ENCODE measurements at regions not wholly inside any gene's neighbourhood (a gene's known extent, or its start where the extent isn't known, plus 50 kb on each side); places are given as distances from the start of the nearest gene placed in this dataset.

- H3K4me1 Mint-ChIP-seq = no peaks in the 10 kb centered on the region
Measured at GRCh38 chr18:60568220-60568619, 195.6 kb upstream of the MC4R start.

More at GRCh38 chr18:60568220-60568619, 195.6 kb upstream of the MC4R start:
- H2BK5ac ChIP-seq (ENCODE audit: insufficient read length, low read length) = no peak overlapping the region
- H2BK15ac ChIP-seq (ENCODE audit: low read depth, low read length) = no peak overlapping the region
- Mint-ChIP-seq H3K4me3 (no peak overlapping the region), H3K27ac (no peak overlapping the region), H3K9me3 (no peaks in the 10 kb centered on the region), H3K36me3 (ENCODE audit: insufficient read depth in 1 of 3, low read depth in 3 of 3) (no peaks in the 10 kb centered on the region), H3K27me3 (ENCODE audit: low read depth) (peaks cover 1% of the 10 kb centered on the region; the same call in 1 of the 2 replicates)
- H4K5ac ChIP-seq (ENCODE audit: insufficient read length, low read depth, low read length) = no peak overlapping the region
- H3K79me1 ChIP-seq (ENCODE audit: insufficient read depth, low read depth, low read length, poor library complexity, severe bottlenecking) = no peaks in the 10 kb centered on the region
- H3K18ac ChIP-seq (ENCODE audit: insufficient read length, low read depth, low read length) = no peak overlapping the region
- no peak overlapping the region for H2AFZ ChIP-seq (ENCODE audit: low read length)
- no peaks in the 10 kb centered on the region for H3K79me2 ChIP-seq (ENCODE audit: insufficient read depth, low read length)
- H3K9me3 ChIP-seq (ENCODE audit: control insufficient read depth, low read depth, low read length) = no peaks in the 10 kb centered on the region
- no CpG with 5 or more reads among the region's 3 CpGs for WGBS (ENCODE audit: extremely low coverage, insufficient read length, low lambda C conversion rate)
- TF ChIP-seq, protein P1, sequence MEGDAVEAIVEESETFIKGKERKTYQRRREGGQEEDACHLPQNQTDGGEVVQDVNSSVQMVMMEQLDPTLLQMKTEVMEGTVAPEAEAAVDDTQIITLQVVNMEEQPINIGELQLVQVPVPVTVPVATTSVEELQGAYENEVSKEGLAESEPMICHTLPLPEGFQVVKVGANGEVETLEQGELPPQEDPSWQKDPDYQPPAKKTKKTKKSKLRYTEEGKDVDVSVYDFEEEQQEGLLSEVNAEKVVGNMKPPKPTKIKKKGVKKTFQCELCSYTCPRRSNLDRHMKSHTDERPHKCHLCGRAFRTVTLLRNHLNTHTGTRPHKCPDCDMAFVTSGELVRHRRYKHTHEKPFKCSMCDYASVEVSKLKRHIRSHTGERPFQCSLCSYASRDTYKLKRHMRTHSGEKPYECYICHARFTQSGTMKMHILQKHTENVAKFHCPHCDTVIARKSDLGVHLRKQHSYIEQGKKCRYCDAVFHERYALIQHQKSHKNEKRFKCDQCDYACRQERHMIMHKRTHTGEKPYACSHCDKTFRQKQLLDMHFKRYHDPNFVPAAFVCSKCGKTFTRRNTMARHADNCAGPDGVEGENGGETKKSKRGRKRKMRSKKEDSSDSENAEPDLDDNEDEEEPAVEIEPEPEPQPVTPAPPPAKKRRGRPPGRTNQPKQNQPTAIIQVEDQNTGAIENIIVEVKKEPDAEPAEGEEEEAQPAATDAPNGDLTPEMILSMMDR (conservative IDR thresholded peaks at IDR 0.05) = no peak
- H3K56ac ChIP-seq (ENCODE audit: insufficient read length, low read depth, low read length) = no peak overlapping the region
- H3K23ac ChIP-seq (ENCODE audit: insufficient read length, low read depth, low read length) = no peak overlapping the region
- no peaks in the 10 kb centered on the region for H4K20me1 ChIP-seq (ENCODE audit: control insufficient read depth, insufficient read depth, insufficient read length)
- H3K23me2 ChIP-seq (ENCODE audit: insufficient read length, low read depth, low read length, poor library complexity, severe bottlenecking) = no peaks in the 10 kb centered on the region
- H2BK12ac ChIP-seq (ENCODE audit: insufficient read length, low read depth, low read length) = no peak overlapping the region
- no peak overlapping the region for H4K91ac ChIP-seq (ENCODE audit: insufficient read length, low read depth, low read length)
- no peak for DNase-seq
- H4K8ac ChIP-seq (replicated peaks; ENCODE audit: insufficient read length, low read depth, low read length) = no peak overlapping the region
- H2BK120ac ChIP-seq (ENCODE audit: low read depth, low read length, poor library complexity, severe bottlenecking) = no peak overlapping the region
- H3K14ac ChIP-seq (ENCODE audit: insufficient read depth, low read length) = no peak overlapping the region
- no peak overlapping the region for H3T11ph ChIP-seq (ENCODE audit: low read length)
- H3K4ac ChIP-seq (ENCODE audit: low read depth, low read length) = no peak overlapping the region
- H3K27ac ChIP-seq (ENCODE audit: insufficient read length, low read depth, low read length) = no peak overlapping the region
- no peak overlapping the region for H3K9ac ChIP-seq (ENCODE audit: extremely low read depth, insufficient read length, low read length)
- no peak overlapping the region for H3K4me2 ChIP-seq (ENCODE audit: insufficient read depth, insufficient read length, low read length)
- no peaks in the 10 kb centered on the region for H3K27me3 ChIP-seq (ENCODE audit: insufficient read depth, low read length)
- H2AK5ac ChIP-seq (ENCODE audit: insufficient read length, low read length) = no peak overlapping the region
- no peak overlapping the region for H2BK20ac ChIP-seq (ENCODE audit: low read depth, low read length, poor library complexity, severe bottlenecking)
- H3K4me1 ChIP-seq (ENCODE audit: insufficient read depth, low read length) = no peaks in the 10 kb centered on the region
